Astrocyte (in vitro differentiated cells and primary cell): ENCODE measurements at regions not wholly inside any gene's neighbourhood (a gene's known extent, or its start where the extent isn't known, plus 50 kb on each side); places are given as distances from the start of the nearest gene placed in this dataset.

Experiments used
- DNase-seq: peaks from one replicate; pipeline ENCODE4 v3.0.0-alpha.2; 2010; ENCODE audit warnings: low read depth
- FAIRE-seq: peaks from 2 replicates; lab custom pipeline; 2011; peaks lifted over from hg19 to GRCh38; lab: Jason Lieb, UNC
- H2AFZ ChIP-seq: 2 replicates; pipeline ENCODE4 v1.6.0; 2012; ENCODE audit warnings: low read depth, low read length, inconsistent platforms
- H3K27ac ChIP-seq: 2 replicates; pipeline ENCODE4 v1.5.1; 2011; ENCODE audit warnings: low read depth, low read length, inconsistent platforms
- H3K27me3 ChIP-seq: 2 replicates; pipeline ENCODE4 v1.6.0; 2011; ENCODE audit warnings: low read length, inconsistent platforms; ENCODE audit not compliant: insufficient read depth
- H3K36me3 ChIP-seq: 2 replicates; pipeline ENCODE4 v1.5.1; 2011; ENCODE audit warnings: low read length, inconsistent platforms; ENCODE audit not compliant: insufficient read depth
- H3K4me1 ChIP-seq: 2 replicates; pipeline ENCODE4 v1.5.1; 2011; ENCODE audit warnings: low read length, inconsistent platforms; ENCODE audit not compliant: insufficient read depth
- H3K4me2 ChIP-seq: 2 replicates; pipeline ENCODE4 v1.6.0; 2012; ENCODE audit warnings: low read length, inconsistent platforms
- H3K4me3 ChIP-seq: 2 replicates; pipeline ENCODE4 v1.5.1; 2011; ENCODE audit warnings: low read depth, mild to moderate bottlenecking, low read length, inconsistent platforms; ENCODE audit not compliant: insufficient read depth
- H3K79me2 ChIP-seq: 2 replicates; pipeline ENCODE4 v1.6.0; 2012; ENCODE audit warnings: mild to moderate bottlenecking, low read length, inconsistent platforms; ENCODE audit not compliant: insufficient read depth
- H3K9ac ChIP-seq: 2 replicates; pipeline ENCODE4 v1.6.0; 2012; ENCODE audit warnings: mild to moderate bottlenecking, low read length, inconsistent platforms
- H3K9me3 ChIP-seq: 2 replicates; pipeline ENCODE4 v1.5.1; 2012; ENCODE audit warnings: low read depth, mild to moderate bottlenecking, low read length, inconsistent platforms; ENCODE audit not compliant: insufficient read depth
- H4K20me1 ChIP-seq: 2 replicates; pipeline ENCODE4 v1.6.0; 2012; ENCODE audit warnings: low read length, inconsistent platforms; ENCODE audit not compliant: insufficient read depth
- H3K27ac Mint-ChIP-seq: one replicate; pipeline ENCODE4 v1.8.0; 2021; ENCODE audit warnings: mild to moderate bottlenecking, mixed read lengths; ENCODE audit not compliant: unreplicated experiment
- H3K27me3 Mint-ChIP-seq: one replicate; pipeline ENCODE4 v1.8.0; 2021; ENCODE audit warnings: low read depth, mixed read lengths; ENCODE audit not compliant: unreplicated experiment
- H3K36me3 Mint-ChIP-seq: one replicate; pipeline ENCODE4 v1.8.0; 2021; ENCODE audit warnings: low read depth, mixed read lengths; ENCODE audit not compliant: unreplicated experiment
- H3K4me1 Mint-ChIP-seq: one replicate; pipeline ENCODE4 v1.8.0; 2021; ENCODE audit warnings: low read depth, mixed read lengths; ENCODE audit not compliant: unreplicated experiment
- H3K4me3 Mint-ChIP-seq: one replicate; pipeline ENCODE4 v1.8.0; 2021; ENCODE audit warnings: mild to moderate bottlenecking, moderate library complexity, mixed read lengths; ENCODE audit not compliant: unreplicated experiment
- H3K9me3 Mint-ChIP-seq: one replicate; pipeline ENCODE4 v1.8.0; 2021; ENCODE audit warnings: mild to moderate bottlenecking, mixed read lengths; ENCODE audit not compliant: unreplicated experiment
- EZH2 ChIP-seq: IDR thresholded peaks from 2 replicates; pipeline ENCODE4 v1.6.1; 2012; ENCODE audit warnings: mild to moderate bottlenecking, low read length, inconsistent platforms; ENCODE audit not compliant: insufficient read depth
- TF ChIP-seq, protein P1 (sequence below): IDR thresholded peaks from 2 replicates; pipeline ENCODE4 v1.5.1; 2011; ENCODE audit warnings: low read depth, mild to moderate bottlenecking, inconsistent platforms, low read length, moderate library complexity; ENCODE audit not compliant: insufficient read depth

DNA sequence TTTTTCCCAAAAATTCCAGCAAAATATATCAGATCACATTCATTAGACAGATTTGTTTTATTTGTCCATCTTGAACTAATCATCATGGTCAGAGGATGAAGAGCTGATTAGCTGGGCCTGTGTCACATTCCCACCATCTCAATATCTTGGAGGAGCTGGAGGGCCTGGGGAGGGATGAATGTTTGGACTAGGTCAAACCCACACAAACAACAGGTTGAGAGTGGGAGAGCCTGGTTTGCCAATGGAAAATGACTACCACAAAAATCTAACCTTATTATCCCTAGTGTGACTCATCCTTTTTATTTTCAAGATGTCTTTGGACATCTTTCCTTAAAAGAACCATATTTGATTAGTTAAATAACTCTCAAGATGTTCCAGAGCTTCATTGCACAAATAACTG is 242.4 kb downstream of the OGFRL1 start:
- Histone ChIP-seq H3K9ac (no peak overlapping the region), H4K20me1 (no peaks in the 10 kb centered on the region), H3K27ac (no peak overlapping the region), H2AFZ (no peak overlapping the region), H3K4me3 (no peak overlapping the region), H3K9me3 (no peaks in the 10 kb centered on the region), H3K4me1 (no peaks in the 10 kb centered on the region), H3K36me3 (no peaks in the 10 kb centered on the region), H3K27me3 (no peaks in the 10 kb centered on the region), H3K79me2 (no peaks in the 10 kb centered on the region), H3K4me2 (no peak overlapping the region)
- Mint-ChIP-seq H3K36me3 (no peaks in the 10 kb centered on the region), H3K27me3 (peaks cover 2% of the 10 kb centered on the region), H3K4me3 (no peak overlapping the region), H3K9me3 (no peaks in the 10 kb centered on the region), H3K4me1 (peaks cover 16% of the 10 kb centered on the region), H3K27ac (no peak overlapping the region)
- FAIRE-seq (no peak), DNase-seq (peak; percentile 29)
- no peak for TF ChIP-seq EZH2
- TF ChIP-seq, protein P1, sequence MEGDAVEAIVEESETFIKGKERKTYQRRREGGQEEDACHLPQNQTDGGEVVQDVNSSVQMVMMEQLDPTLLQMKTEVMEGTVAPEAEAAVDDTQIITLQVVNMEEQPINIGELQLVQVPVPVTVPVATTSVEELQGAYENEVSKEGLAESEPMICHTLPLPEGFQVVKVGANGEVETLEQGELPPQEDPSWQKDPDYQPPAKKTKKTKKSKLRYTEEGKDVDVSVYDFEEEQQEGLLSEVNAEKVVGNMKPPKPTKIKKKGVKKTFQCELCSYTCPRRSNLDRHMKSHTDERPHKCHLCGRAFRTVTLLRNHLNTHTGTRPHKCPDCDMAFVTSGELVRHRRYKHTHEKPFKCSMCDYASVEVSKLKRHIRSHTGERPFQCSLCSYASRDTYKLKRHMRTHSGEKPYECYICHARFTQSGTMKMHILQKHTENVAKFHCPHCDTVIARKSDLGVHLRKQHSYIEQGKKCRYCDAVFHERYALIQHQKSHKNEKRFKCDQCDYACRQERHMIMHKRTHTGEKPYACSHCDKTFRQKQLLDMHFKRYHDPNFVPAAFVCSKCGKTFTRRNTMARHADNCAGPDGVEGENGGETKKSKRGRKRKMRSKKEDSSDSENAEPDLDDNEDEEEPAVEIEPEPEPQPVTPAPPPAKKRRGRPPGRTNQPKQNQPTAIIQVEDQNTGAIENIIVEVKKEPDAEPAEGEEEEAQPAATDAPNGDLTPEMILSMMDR, result no peak

- H3K27me3 ChIP-seq, result no peaks in the 10 kb centered on the region
Measured at GRCh38 chr6:71531841-71532240, 243.2 kb downstream of the OGFRL1 start.

DNA sequence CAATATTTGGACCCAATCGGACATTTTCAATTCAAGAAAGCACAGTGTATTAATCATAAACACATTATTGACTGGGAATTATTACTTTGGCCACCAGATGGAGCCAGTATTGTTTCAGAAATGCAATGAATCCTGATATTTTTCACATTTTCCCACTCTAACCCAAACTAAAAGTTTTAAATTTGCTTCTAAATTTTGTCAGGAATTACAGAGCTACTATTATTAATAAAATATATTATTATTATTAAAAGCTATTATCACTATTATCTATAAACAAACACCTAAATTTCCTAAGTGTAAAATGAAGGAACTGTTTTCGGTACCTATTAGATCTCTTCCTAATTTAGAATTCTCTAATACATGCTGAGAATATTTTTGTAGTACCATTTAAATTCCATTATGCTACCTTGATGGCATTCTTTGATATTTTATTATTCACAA is 245.3 kb downstream of the OGFRL1 start:
- Histone ChIP-seq H3K4me3 (no peak overlapping the region), H3K27ac (no peak overlapping the region), H3K27me3 (no peaks in the 10 kb centered on the region), H4K20me1 (no peaks in the 10 kb centered on the region), H2AFZ (no peak overlapping the region), H3K4me1 (no peaks in the 10 kb centered on the region), H3K36me3 (no peaks in the 10 kb centered on the region), H3K9me3 (no peaks in the 10 kb centered on the region), H3K4me2 (no peak overlapping the region), H3K9ac (no peak overlapping the region), H3K79me2 (no peaks in the 10 kb centered on the region)
- H3K27me3 Mint-ChIP-seq, result peaks cover 2% of the 10 kb centered on the region
- H3K36me3 Mint-ChIP-seq, result no peaks in the 10 kb centered on the region
- DNase-seq (no peak), FAIRE-seq (no peak)
- TF ChIP-seq, protein P1, result peak; percentile 64
- no peak for TF ChIP-seq EZH2
- H3K9me3 Mint-ChIP-seq, result no peaks in the 10 kb centered on the region
- H3K27ac Mint-ChIP-seq, result no peak overlapping the region
- no peak overlapping the region for H3K4me3 Mint-ChIP-seq
- H3K4me1 Mint-ChIP-seq, result peaks cover 11% of the 10 kb centered on the region

More at GRCh38 chr6:71531841-71532240, 243.2 kb downstream of the OGFRL1 start:
- Histone ChIP-seq H4K20me1 (no peaks in the 10 kb centered on the region), H2AFZ (no peak overlapping the region), H3K79me2 (no peaks in the 10 kb centered on the region), H3K4me2 (no peak overlapping the region), H3K4me1 (no peaks in the 10 kb centered on the region), H3K4me3 (no peak overlapping the region), H3K36me3 (no peaks in the 10 kb centered on the region), H3K9ac (no peak overlapping the region), H3K27ac (no peak overlapping the region), H3K9me3 (no peaks in the 10 kb centered on the region)
- H3K27me3 Mint-ChIP-seq, result peaks cover 2% of the 10 kb centered on the region
- no peaks in the 10 kb centered on the region for H3K9me3 Mint-ChIP-seq
- no peak overlapping the region for H3K27ac Mint-ChIP-seq
- DNase-seq (no peak), FAIRE-seq (no peak)
- H3K4me3 Mint-ChIP-seq, result no peak overlapping the region
- H3K36me3 Mint-ChIP-seq, result no peaks in the 10 kb centered on the region
- TF ChIP-seq EZH2, result no peak
- TF ChIP-seq, protein P1, result no peak
- peaks cover 16% of the 10 kb centered on the region for H3K4me1 Mint-ChIP-seq
